ENCODE measurements at regions not wholly inside any gene's neighbourhood (a gene's known extent, or its start where the extent isn't known, plus 50 kb on each side); places are given as distances from the start of the nearest gene placed in this dataset.

DNA sequence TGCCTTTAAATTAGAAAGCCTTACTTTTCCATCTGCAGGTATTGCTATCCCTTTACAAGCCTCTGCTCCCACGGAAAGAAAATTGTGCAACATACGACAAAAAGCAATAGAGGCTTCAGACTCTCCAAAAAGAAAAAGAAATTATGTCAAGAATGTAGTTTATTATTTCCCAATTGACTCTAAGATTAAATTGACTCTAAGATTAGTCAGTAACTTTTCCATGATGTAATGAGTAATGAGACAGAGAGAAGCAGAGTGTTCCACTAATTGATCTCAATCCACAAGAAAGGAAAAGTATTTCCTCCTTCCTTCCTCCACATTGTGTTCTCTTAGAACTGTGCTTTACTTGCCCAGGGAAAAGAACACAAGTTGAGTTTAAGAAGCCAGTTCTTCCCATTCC lies 345.7 kb upstream of the HS3ST1 start (continued):
- TF ChIP-seq, protein P1, sequence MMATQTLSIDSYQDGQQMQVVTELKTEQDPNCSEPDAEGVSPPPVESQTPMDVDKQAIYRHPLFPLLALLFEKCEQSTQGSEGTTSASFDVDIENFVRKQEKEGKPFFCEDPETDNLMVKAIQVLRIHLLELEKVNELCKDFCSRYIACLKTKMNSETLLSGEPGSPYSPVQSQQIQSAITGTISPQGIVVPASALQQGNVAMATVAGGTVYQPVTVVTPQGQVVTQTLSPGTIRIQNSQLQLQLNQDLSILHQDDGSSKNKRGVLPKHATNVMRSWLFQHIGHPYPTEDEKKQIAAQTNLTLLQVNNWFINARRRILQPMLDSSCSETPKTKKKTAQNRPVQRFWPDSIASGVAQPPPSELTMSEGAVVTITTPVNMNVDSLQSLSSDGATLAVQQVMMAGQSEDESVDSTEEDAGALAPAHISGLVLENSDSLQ (IDR thresholded peaks at IDR 0.05): no peak
- no peak for TF ChIP-seq CXXC5 (CRISPR knock-in tag; IDR thresholded peaks at IDR 0.05)
- no peak for TF ChIP-seq SMAD3 (CRISPR knock-in tag; conservative IDR thresholded peaks at IDR 0.05)
- no peak for TF ChIP-seq ARHGAP35 (IDR thresholded peaks at IDR 0.05; ENCODE audit: partially characterized antibody)
- TF ChIP-seq RHOXF2B (CRISPR knock-in tag; conservative IDR thresholded peaks at IDR 0.05): no peak
- TF ChIP-seq TAF15 (IDR thresholded peaks at IDR 0.05; ENCODE audit: low read depth, low read length): no peak
- no peak for TF ChIP-seq ZBTB17 (CRISPR knock-in tag; IDR thresholded peaks at IDR 0.05)
- TF ChIP-seq ERF (CRISPR knock-in tag; IDR thresholded peaks at IDR 0.05): no peak
- TF ChIP-seq CREB3 (tag; conservative IDR thresholded peaks at IDR 0.05; ENCODE audit: low read depth): no peak

- 0% methylated on average over 3 of the region's 3 CpGs for WGBS (ENCODE audit: insufficient coverage, low coverage, missing lambda C conversion rate)
- no peaks in the 10 kb centered on the region for H3K79me2 ChIP-seq (ENCODE audit: control insufficient read depth, insufficient read depth, low read length)
- BruUV-seq (replicated peaks): no TSS peak
- intact Hi-C loops (cut with micrococcal nuclease): loop anchor here (5.0 kb wide), 1 partner anchor 649 kb away; no protein-coding TSS in a partner anchor
- no peaks in the 10 kb centered on the region for H3K36me3 ChIP-seq (ENCODE audit: control insufficient read depth, insufficient read depth, low read length)
- H3K4me1 ChIP-seq (replicated peaks in 1 of 2; ENCODE audit: control insufficient read depth in 2 of 2, insufficient read depth in 2 of 2, low read length in 2 of 2): no peaks in the 10 kb centered on the region
- ChIA-PET CTCF (ENCODE audit: low intra/inter-chr PET ratio) (no interaction called here), POLR2A (no interaction called here)
- no peaks in the 10 kb centered on the region for H4K20me1 ChIP-seq (replicated peaks; ENCODE audit: control insufficient read depth, insufficient read depth, low read length)
- DNase-seq (ENCODE audit: extremely low read depth in 1 of 4, low spot score in 3 of 4) (no peak), ATAC-seq (no peak), FAIRE-seq (no peak)
- no peaks in the 10 kb centered on the region for H3K9me1 ChIP-seq (ENCODE audit: control insufficient read depth, insufficient read depth, low read length)
- H3K27me3 ChIP-seq (ENCODE audit: control insufficient read depth in 2 of 2, insufficient read depth in 2 of 2, low read length in 2 of 2): no peaks in the 10 kb centered on the region
- TF ChIP-seq, protein P2, sequence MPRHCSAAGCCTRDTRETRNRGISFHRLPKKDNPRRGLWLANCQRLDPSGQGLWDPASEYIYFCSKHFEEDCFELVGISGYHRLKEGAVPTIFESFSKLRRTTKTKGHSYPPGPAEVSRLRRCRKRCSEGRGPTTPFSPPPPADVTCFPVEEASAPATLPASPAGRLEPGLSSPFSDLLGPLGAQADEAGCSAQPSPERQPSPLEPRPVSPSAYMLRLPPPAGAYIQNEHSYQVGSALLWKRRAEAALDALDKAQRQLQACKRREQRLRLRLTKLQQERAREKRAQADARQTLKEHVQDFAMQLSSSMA (CRISPR knock-in tag; IDR thresholded peaks at IDR 0.05): no peak
- TF ChIP-seq DPF2 (IDR thresholded peaks at IDR 0.05) (no peak), CEBPG (CRISPR knock-in tag; IDR thresholded peaks at IDR 0.05) (no peak), CEBPG (tag; conservative IDR thresholded peaks at IDR 0.05 in 1 of 2, IDR thresholded peaks at IDR 0.05 in 1 of 2) (no peak), L3MBTL2 (IDR thresholded peaks at IDR 0.05) (no peak), RB1 (IDR thresholded peaks at IDR 0.05; ENCODE audit: low read depth) (no peak), PHF21A (IDR thresholded peaks at IDR 0.05; ENCODE audit: borderline replicate concordance, low read depth) (no peak), MECOM (CRISPR knock-in tag; IDR thresholded peaks at IDR 0.05) (no peak), ERF (CRISPR knock-in tag; IDR thresholded peaks at IDR 0.05) (no peak), ZNF431 (CRISPR knock-in tag; IDR thresholded peaks at IDR 0.05) (no peak), CHD2 (IDR thresholded peaks at IDR 0.05; ENCODE audit: low read depth, low read length) (no peak)
- no peak overlapping the region for H3K4me2 ChIP-seq (ENCODE audit: insufficient read depth, low read length)
- no peaks in the 10 kb centered on the region for H3K9me3 ChIP-seq (replicated peaks; ENCODE audit: control insufficient read depth, insufficient read depth, low read depth, low read length)
- in situ Hi-C loops (cut with MboI): no loop called here
- no peak overlapping the region for H3K27ac ChIP-seq (ENCODE audit: extremely low read depth, low read depth, low read length)
- no peak overlapping the region for H2AFZ ChIP-seq (ENCODE audit: low read depth, low read length)
- no peak overlapping the region for H3K4me3 ChIP-seq
- H3K9ac ChIP-seq (ENCODE audit: insufficient read depth in 1 of 2, low read depth in 2 of 2, low read length in 2 of 2): no peak overlapping the region
Observed at GRCh38 chr4:11773798-11774197, 345.1 kb upstream of the HS3ST1 start.

All from K562 (cell line).